HCT116 (cell line): ENCODE measurements at regions not wholly inside any gene's neighbourhood (a gene's known extent, or its start where the extent isn't known, plus 50 kb on each side); places are given as distances from the start of the nearest gene placed in this dataset.

Experiments used
- EZH2phosphoT487 ChIP-seq: fragments of 200-600 bp; IDR thresholded peaks from 2 replicates; pipeline ENCODE4 v1.6.1; 2018; ENCODE audit warnings: antibody characterized with exemption, borderline replicate concordance
- POLR2A ChIP-seq: IDR thresholded peaks from 2 replicates; pipeline ENCODE4 v1.7.0; 2011; ENCODE audit warnings: borderline replicate concordance; ENCODE audit not compliant: insufficient read depth, insufficient read length; ENCODE audit errors: extremely low read depth
- POLR2AphosphoS5 ChIP-seq: IDR thresholded peaks from 2 replicates; pipeline ENCODE4 v1.6.1; 2011; ENCODE audit warnings: mild to moderate bottlenecking, low read depth, low read length, moderate library complexity
- RAD21 ChIP-seq: IDR thresholded peaks from 2 replicates; pipeline ENCODE4 v1.6.1; 2012; ENCODE audit warnings: low read depth, mild to moderate bottlenecking
- ZNF274 ChIP-seq: fragments of 200-500 bp; sonication (Bioruptor generic); IDR thresholded peaks from 2 replicates; pipeline ENCODE4 v1.6.1; 2014; ENCODE audit warnings: mild to moderate bottlenecking, low read depth, low read length, inconsistent platforms
- TF ChIP-seq, protein P1 (sequence below), 3 experiments: fragments of 200-600 bp in 1 of 3; sonication (generic) in 1 of 3; IDR thresholded peaks in 2 of 3; conservative IDR thresholded peaks in 1 of 3; 2 replicates each; pipeline ENCODE4 v1.5.1; 2012 to 2017; ENCODE audit warnings: low read depth in 2 of 3, low read length in 2 of 3, antibody characterized with exemption in 1 of 3, borderline replicate concordance in 1 of 3, control low read depth in 1 of 3, mild to moderate bottlenecking in 1 of 3, mixed read lengths in 1 of 3, mixed run types in 1 of 3, moderate library complexity in 1 of 3; ENCODE audit not compliant: insufficient read depth in 1 of 3

GRCh38 chr2:129459881-129460280 lies 519.6 kb upstream of the RAB6C start:
- TF ChIP-seq, protein P1, sequence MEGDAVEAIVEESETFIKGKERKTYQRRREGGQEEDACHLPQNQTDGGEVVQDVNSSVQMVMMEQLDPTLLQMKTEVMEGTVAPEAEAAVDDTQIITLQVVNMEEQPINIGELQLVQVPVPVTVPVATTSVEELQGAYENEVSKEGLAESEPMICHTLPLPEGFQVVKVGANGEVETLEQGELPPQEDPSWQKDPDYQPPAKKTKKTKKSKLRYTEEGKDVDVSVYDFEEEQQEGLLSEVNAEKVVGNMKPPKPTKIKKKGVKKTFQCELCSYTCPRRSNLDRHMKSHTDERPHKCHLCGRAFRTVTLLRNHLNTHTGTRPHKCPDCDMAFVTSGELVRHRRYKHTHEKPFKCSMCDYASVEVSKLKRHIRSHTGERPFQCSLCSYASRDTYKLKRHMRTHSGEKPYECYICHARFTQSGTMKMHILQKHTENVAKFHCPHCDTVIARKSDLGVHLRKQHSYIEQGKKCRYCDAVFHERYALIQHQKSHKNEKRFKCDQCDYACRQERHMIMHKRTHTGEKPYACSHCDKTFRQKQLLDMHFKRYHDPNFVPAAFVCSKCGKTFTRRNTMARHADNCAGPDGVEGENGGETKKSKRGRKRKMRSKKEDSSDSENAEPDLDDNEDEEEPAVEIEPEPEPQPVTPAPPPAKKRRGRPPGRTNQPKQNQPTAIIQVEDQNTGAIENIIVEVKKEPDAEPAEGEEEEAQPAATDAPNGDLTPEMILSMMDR (IDR thresholded peaks at IDR 0.05 in 2 of 3, conservative IDR thresholded peaks at IDR 0.05 in 1 of 3; ENCODE audit: borderline replicate concordance in 1 of 3, insufficient read depth in 1 of 3, low read depth in 2 of 3, low read length in 2 of 3) = no peak
- TF ChIP-seq RAD21 (no peak), POLR2A (no peak), EZH2phosphoT487 (no peak), ZNF274 (no peak), POLR2AphosphoS5 (no peak)
